HG02970 (cell line): ENCODE measurements at regions not wholly inside any gene's neighbourhood (a gene's known extent, or its start where the extent isn't known, plus 50 kb on each side); places are given as distances from the start of the nearest gene placed in this dataset.
"Not testable (repeated sequence)": the region's sequence is repeated elsewhere in the genome, so short reads cannot be mapped to it uniquely, and the experiment has no call there.

Experiments used
- ATAC-seq: cut with Tn5 transposase; IDR thresholded peaks from one replicate; pipeline ENCODE4 v1.9.1; 2021; ENCODE audit warnings: mild to moderate bottlenecking, moderate library complexity, moderate number of reproducible peaks; ENCODE audit not compliant: unreplicated experiment, low FRiP score

DNA sequence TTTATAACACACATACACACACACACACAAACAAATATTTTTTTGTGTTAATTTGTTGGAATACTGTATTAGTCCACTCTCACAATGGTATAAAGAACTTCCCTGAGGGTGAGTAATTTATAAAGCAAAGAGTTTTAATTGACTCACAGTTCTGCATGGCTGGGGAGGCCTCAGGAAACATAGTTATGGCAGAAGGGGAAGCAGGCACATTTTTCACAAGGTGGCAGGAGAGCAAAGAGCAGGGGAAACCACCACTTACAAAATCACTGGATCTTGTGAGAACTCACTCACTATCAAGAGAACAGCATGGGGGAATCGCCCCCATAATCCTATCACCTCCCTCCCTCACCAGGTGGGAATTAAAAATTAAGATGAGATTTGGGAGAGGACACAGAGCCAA is 205.4 kb upstream of the PTPRD start:
- no peak for ATAC-seq

DNA sequence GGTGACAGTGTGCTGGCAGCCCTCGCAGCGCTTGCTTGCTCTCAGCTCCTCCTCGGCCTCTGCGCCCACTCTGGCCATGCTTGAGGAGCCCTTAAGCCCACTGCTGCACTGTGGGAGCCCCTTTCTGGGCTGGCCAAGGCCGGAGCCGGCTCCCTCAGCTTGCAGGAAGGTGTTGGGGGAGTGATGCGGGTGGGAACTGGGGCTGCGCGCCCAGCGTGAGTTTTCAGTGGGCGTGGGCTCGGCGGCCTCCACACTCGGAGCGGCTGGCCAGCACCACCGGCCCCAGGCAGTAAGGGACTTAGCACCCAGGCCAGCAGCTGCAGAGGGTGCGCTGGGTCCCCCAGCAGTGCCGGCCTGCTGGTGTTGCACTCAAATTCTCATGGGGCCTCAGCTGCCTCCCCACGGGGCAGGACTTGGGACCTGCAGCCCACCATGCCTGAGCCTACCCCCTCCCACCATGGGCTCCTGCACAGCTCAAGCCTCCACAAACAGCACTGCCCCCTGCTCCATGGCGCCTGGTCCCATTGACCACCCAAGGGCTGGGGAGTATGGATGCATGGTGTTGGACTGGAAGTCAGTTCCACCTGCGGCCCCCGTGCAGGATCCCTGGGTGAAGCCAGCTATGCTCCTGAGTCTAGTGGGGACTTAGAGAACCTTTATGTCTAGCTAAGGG is 223.1 kb upstream of the PTPRD start:
- ATAC-seq, result no peak

DNA sequence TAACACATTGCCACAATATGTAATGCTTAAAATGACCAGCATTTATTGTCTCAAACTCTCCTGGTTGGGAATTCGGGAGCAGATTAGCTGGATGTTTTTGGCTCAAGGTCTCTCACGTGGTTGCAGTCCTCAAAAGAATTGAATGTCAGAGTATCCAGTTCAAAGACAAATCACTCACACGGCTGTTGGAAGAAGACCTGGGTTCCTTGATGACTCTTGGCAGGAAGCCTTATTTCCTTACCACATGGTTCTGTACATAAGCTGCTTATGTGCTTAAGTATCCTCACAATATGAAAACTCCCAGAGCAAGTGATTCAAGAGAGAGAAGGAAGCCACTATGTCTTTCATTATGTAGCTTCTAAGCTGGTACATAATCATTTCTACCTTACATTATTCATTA is 230.3 kb upstream of the PTPRD start:
- no peak for ATAC-seq

DNA sequence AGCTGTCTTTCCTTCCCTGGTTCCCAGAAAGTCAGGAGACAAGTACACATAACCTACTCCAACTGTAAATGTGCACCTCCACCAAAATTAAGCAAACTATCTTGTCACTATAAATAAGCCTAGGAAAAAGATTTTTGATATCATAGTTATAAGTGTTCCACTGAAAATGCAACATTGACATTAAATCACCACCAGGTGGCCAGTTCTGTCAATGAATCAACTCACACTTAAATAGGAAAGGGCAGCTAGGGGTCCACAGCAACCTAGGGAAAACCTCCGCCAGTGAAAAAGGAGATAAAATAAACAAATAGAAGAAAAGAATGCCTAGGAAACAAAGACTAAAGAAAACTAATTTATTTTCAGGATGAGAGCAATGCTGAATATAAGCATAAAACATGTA is 243.0 kb upstream of the PTPRD start:
- ATAC-seq, result no peak

DNA sequence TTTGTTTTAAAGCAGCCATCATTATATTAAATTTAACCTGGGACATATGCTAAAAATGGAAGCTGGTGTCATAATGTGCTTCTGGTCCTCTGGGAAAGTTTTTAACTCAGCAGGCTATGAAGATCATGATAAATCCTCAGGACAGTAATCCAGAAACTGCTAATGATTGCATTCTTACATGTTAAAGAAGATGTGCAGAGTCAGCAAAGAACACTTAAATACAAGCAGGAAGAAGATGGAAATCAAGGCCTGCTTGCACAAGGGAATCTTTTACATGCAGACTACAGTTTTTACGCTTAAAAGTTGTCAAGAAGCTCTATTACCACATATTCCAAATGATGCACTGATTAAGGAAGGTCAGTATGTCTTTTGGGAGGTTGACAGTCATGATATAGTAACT is 246.0 kb upstream of the PTPRD start:
- no peak for ATAC-seq

DNA sequence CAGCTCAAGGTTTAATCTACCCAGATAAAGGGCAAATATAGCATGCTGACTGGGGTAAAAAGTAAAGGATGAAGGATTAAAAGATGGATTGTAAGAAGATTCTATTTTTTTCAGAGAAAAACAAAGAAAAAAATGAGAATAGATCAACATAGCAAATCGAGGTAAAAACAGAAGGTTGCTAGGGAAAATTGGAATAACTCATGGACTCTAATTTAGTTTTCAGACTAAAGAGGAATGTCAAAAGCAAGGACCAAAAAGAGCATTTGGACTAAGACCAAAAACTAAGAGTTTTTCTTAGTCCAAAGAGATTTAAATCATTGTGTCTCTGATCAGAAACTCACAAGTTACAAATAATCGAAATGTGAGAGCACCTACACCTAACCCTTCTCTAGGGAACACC is 250.7 kb upstream of the PTPRD start:
- ATAC-seq, result no peak

DNA sequence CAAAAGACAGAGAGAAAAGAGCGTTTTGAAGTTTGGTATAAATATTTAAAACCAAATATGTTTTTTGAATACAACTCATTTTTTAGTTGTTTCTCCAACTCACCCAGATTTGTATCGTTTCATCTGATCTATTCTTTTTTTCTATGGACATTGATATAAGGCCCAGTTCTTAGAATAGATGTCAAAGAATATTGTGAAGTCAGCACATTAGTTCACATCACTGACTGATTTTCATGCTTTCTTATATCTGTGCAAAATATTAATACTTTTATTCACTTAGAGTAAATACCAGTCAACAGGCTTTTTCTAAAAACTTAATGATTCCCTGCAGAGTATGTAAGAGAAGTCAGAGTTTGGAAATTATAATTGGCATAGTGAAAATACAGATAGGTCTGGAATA is 254.4 kb upstream of the PTPRD start:
- no peak for ATAC-seq

DNA sequence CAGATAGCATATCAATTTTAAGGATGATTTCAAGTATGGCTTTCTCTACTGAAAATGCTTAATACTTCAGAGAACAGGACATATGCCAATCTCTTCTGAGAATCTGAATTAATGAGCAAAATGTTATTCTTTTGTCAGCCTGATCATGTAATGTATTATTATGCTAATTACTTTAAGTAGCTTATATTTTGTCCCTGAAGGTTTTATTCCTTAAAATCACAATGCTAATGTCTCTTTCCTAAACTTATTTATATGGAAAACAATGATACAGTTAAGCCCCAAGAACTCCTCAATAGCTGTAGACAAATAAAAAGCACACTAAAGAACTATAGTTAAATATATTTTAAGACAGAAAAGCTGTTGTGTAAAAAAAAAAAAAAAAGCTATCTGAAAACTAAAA is 256.9 kb upstream of the PTPRD start:
- no peak for ATAC-seq

DNA sequence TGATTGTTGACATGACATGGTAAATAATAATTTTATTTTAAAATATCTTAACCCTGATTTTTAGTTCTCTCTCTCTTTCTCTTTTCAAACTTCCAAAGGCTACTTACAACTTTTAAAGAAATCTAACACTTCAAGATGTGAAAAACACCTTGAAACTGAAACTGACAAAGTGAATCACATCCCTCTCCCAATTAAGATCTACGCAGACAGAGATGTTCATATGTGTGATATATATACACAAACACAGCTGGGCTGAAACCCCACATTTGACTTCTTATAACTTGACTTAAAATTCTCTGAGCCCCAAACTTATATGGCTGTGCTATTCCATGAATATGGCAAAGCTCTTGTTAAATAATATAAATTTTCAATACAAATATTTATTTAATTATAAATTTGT is 261.2 kb upstream of the PTPRD start:
- ATAC-seq, result no peak

DNA sequence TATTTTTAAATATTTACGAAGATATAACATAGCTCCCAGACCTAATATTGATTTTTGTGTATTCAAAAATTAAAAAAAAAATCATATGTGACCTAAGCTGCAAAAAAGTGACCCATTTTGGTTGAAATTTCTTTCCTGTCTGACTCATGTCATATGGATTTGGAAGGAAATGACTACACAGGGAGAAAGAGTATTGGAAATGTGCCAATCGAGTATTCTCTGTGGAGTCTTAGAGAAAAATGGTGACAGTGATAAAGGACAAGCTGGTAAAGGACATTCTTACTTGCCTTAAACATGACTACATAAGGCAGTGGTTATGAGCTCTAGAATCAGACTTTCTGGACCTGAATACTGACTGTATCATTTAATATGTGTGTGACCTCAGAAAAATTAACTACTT is 262.9 kb upstream of the PTPRD start:
- ATAC-seq, result no peak

DNA sequence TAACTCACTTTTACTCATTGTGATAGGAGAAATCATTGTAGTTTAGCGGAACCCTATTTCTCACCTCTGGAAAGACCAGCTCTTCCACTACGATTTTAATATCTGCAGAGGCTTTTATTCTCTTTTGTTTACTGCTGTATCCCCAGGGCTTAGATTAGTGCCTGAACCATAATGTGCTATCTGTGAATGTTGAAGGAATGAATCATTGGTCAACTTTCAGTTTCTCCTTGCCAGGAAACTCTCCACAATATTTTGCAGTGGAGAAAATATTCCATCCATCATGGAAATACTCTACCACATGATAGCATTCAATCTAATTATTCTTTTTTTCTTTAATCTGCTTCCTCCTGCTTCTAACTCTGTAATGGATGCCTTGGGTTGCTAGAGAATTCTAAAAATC is 263.5 kb upstream of the PTPRD start:
- no peak for ATAC-seq

DNA sequence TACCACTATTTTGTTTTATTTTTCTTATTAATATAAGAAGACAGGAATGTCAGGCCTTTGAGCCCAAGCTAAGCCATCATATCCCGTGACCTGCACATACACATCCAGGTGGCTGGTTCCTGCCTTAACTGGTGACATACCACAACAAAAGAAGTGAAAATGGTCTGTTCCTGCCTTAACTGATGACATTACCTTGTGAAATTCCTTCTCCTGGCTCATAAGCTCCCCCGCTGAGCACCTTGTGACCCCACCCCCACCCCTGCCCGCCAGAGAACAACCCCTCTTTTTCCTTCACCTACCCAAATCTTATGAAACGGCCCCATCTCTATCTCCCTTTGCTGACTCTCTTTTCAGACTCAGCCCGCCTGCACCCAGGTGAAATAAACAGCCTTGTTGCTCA is 277.5 kb upstream of the PTPRD start:
- ATAC-seq, result not testable (repeated sequence)

DNA sequence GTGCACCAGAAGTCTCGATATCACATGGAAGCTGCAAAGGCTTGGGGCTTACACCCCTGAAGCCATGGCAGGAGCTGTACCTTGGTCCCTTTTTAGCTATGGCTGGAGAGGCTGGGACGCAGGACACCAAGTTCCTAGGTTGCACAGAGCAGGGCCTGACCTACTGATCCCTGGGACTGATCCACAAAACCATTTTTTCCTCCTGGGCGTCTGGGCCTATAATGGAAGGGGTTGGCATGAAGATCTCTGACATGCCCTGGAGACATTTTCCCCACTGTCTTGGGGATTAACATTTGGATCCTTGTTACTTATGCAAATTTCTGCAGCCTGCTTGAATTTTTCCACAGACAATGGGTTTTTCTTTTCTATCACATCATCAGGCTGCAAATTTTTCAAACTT is 286.7 kb upstream of the PTPRD start:
- ATAC-seq, result no peak

DNA sequence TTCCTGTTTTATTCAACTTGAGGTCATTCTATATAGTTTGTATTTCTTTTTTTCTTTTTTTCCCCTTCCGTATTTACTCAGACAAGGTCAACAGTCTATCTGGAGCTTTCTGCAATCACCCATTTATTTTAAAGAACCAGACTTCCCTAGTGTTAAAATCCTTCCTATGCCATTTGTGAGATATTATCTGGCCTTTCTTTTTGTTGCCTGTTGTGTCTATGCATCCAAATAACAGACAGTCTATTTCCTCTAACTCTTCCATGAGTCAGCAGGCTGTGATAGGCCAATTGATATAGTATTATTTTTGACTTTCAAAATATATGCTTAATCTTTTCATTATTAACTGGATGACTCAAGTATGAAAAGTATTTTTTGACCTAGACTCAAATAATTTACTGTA is 291.2 kb upstream of the PTPRD start:
- ATAC-seq, result no peak

DNA sequence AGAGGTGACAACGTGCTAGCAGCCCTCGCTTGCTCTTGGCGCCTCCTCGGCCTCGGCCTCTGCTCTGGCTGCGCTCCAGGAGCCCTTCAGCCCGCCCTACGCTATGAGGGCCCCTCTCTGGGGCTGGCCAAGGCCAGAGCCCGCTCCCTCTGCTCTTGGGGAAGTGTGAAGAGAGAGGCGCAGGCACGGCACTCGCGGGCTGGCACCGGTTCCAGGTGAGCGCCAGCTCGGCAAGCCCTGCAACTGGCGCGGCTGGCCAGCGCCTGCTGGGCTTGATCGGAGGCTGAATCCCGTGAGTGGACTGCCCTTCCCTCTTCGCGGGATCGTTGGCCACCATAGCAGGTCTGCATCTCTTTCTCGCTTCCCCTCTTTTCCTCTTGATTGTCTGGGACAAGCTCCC is 298.0 kb upstream of the PTPRD start:
- no peak for ATAC-seq

DNA sequence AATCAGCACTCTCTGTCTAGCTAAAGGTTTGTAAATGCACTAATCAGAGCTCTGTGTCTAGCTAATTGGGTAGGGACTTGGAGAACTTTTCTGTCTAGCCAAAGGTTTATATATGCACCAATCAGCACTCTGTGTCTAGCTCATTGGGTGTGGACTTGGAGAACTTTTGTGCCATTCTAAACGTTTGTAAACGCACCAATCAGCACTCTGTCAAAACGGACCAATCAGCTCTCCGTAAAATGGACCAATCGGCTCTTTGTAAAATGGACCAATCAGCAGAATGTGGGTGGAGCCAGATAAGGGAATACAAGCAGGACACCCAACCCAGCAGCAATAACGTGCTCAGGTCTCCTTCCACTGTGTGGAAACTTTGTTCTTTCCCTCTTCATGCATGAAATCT is 298.6 kb upstream of the PTPRD start:
- no peak for ATAC-seq

DNA sequence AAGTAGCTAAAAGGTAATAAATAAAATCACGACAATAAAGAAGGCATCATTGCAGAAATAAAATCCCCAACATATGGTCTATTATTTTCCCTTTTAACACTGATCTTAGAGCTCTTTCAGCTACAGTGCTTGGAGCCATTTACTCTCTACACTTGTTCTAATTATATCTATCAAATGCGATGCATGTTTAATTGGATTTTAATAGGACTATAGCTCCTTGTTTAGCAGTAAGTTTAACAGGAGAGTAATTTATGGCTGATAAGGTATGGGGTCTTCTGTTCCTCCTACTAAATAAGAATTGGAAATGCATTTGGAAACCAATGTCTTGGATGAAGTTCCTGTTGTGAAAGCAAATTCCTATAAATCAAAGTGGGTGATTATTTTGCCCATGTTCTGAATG is 304.2 kb upstream of the PTPRD start:
- no peak for ATAC-seq

DNA sequence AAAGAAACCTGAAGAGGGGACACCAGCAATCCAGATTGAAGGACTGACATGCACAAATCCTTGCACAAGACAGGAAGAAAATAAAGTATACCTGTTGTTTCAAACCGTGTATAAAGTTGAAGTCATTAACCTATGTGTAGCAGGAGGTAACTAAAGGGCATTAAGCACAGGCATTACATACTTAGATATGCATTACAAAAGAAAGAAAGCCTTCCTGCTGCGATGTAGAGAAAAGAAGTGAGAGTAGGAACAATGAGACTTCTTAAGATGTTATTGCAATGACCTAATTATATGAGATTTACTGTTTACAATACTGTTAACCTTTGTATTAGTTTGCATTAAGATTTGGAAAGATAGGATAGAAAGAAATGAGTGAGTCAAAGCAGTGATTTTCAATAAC is 308.9 kb upstream of the PTPRD start:
- ATAC-seq, result no peak

DNA sequence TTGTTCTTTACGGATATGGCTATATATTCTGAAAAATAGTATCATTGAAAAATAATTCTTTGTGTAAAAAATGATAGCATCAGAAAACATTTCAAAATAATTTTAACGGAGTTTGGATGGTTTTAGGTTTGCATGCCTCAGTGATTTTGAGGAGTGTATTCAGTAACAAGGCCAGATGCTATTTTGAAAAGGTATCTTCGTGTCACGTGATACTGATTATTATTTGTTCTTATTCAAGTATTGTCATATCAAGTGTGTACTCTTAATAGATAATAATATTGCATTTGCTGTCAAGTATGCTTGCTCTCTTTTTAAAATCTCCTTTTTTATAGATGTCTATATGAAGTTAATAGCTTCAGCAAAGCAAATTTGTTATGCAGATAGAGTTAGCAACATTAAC is 313.1 kb upstream of the PTPRD start:
- ATAC-seq, result no peak

DNA sequence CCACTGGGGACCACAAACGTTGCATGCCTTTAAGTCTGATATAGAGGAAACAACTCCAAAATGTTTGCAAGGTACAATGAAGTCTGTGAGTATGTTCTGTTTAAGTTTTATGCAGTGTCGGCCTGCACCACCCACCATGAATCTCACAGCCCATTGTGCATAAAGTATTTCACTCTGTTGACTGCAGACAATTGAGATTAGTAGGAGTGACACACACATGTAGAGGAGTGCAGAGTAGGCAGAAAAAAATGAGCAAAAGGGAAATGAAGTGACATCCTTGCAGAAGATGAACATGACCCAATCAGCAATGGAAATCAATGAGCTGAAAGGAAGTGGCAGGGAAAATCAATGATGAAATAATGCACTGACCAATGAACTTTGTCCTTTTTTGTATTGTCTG is 315.6 kb upstream of the PTPRD start:
- no peak for ATAC-seq

DNA sequence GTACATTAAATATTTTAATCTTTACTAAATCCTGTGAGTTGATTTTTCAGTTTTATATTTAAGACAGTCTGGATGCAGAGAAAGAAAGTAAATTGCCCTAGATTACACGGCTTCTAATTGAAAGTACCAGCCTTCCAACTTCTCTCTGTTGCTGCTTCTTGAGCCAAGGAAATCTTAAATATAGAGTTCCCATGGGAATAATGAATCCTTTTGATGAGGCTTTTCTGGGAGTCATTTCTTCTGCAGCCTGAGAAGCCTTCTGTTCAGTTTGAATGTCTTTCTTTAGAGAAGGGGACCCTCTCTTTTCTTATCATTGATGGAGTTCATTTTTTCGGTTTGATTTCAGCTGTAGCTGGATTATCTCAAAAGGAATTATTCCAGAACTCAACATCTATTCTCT is 317.3 kb upstream of the PTPRD start:
- no peak for ATAC-seq

DNA sequence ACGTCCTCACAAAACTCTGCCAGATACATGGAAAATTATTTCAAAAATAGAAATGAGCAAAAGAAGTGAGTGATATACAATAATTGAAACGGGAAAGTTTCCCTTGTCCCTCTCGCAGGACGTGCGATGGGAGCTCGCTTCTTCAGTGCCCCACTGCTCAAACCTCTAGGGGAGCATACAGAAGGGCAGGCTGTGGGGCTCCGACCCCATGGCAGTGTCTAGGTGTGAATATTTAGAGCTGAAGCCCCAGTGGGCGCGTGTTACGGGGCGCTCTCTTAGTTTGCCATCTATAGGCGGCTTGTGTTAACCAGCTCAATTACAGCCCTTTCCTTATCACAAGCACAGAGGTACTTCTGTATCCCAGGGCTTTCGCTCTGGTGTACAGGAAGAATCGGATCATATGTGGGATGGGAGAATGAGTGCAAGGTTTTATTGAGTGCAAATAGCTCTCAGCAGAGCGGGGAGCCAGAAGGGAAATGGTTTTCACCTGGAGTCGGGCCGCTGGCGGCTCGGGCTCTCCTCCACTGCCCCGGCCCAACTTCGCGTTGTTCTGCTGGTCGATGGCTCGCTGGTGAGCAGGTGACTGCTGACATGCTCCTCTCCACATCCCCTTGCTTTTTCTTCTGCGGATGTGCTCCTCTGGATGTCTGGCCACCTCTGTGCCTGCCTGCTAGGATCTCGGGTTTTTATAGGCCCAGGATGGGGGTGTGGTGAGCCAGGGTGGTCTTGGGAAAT is 334.0 kb upstream of the PTPRD start:
- ATAC-seq, result no peak

DNA sequence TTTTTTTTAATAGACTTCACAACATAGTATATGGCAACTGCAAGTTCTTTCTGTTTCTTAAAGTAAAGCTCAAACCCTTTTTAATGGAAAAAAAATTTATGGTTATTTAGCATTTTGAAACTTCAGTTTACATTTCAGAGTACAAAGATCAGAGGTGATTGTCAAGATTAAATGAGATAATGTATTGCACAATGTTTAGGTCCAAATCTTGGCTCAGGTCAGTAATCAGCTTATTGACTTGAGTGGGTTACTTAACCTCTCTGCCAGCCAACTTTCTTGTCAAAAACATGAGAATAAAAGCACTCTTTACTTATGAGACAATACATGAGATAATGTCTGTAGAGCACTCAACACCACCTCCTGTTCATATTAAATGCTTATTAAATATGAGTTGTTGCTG is 345.1 kb upstream of the PTPRD start:
- ATAC-seq, result no peak
